ENCODE measurements at regions not wholly inside any gene's neighbourhood (a gene's known extent, or its start where the extent isn't known, plus 50 kb on each side); places are given as distances from the start of the nearest gene placed in this dataset.

GRCh38 chr12:25810683-25811082 lies 147.8 kb upstream of the RASSF8 start:
- Mint-ChIP-seq H3K4me3 (no peak overlapping the region), H3K4me1 (peaks cover 4% of the 10 kb centered on the region), H3K36me3 (no peaks in the 10 kb centered on the region), H3K9me3 (peaks cover 1% of the 10 kb centered on the region), H3K27me3 (no peaks in the 10 kb centered on the region), H3K27ac (no peak overlapping the region)
- DNase-seq (ENCODE audit: low spot score in 2 of 2) (no peak), ATAC-seq (ENCODE audit: low read depth) (no peak)

GRCh38 chr12:25811656-25812126 lies 146.8 kb upstream of the RASSF8 start:
- no peak for DNase-seq (ENCODE audit: low spot score in 2 of 2)
- no peak overlapping the region for H3K4me3 Mint-ChIP-seq
- ATAC-seq (ENCODE audit: low read depth) = no peak
- peaks cover 4% of the 10 kb centered on the region for H3K4me1 Mint-ChIP-seq
- H3K9me3 Mint-ChIP-seq = peaks cover 3% of the 10 kb centered on the region
- H3K36me3 Mint-ChIP-seq = no peaks in the 10 kb centered on the region
- H3K27ac Mint-ChIP-seq = no peak overlapping the region
- H3K27me3 Mint-ChIP-seq = peaks cover 2% of the 10 kb centered on the region

GRCh38 chr12:25812295-25812694 lies 146.2 kb upstream of the RASSF8 start:
- H3K4me1 Mint-ChIP-seq = peaks cover 4% of the 10 kb centered on the region
- peaks cover 3% of the 10 kb centered on the region for H3K9me3 Mint-ChIP-seq
- peaks cover 4% of the 10 kb centered on the region for H3K27me3 Mint-ChIP-seq
- DNase-seq (ENCODE audit: low spot score in 2 of 2) (no peak), ATAC-seq (ENCODE audit: low read depth) (no peak)
- H3K27ac Mint-ChIP-seq = no peak overlapping the region
- no peaks in the 10 kb centered on the region for H3K36me3 Mint-ChIP-seq
- no peak overlapping the region for H3K4me3 Mint-ChIP-seq

- H3K4me3 Mint-ChIP-seq = no peak overlapping the region
- ATAC-seq (ENCODE audit: low read depth) (no peak), DNase-seq (ENCODE audit: low spot score in 2 of 2) (no peak)
- H3K4me1 Mint-ChIP-seq = peaks cover 4% of the 10 kb centered on the region
- peaks cover 5% of the 10 kb centered on the region for H3K27me3 Mint-ChIP-seq
- no peak overlapping the region for H3K27ac Mint-ChIP-seq
- peaks cover 3% of the 10 kb centered on the region for H3K9me3 Mint-ChIP-seq
- no peaks in the 10 kb centered on the region for H3K36me3 Mint-ChIP-seq
These were observed 144.6 kb upstream of the RASSF8 start for GRCh38 chr12:25813843-25814242.

GRCh38 chr12:25816637-25817036 lies 141.8 kb upstream of the RASSF8 start:
- no peak for ATAC-seq (ENCODE audit: low read depth)
- no peak overlapping the region for H3K27ac Mint-ChIP-seq
- H3K9me3 Mint-ChIP-seq = peaks cover 2% of the 10 kb centered on the region
- H3K36me3 Mint-ChIP-seq = no peaks in the 10 kb centered on the region
- H3K4me1 Mint-ChIP-seq = peaks cover 2% of the 10 kb centered on the region
- no peak for DNase-seq (ENCODE audit: low spot score in 2 of 2)
- peaks cover 5% of the 10 kb centered on the region for H3K27me3 Mint-ChIP-seq
- H3K4me3 Mint-ChIP-seq = no peak overlapping the region

- peaks cover 2% of the 10 kb centered on the region for H3K9me3 Mint-ChIP-seq
- DNase-seq (ENCODE audit: low spot score in 2 of 2) (no peak), ATAC-seq (ENCODE audit: low read depth) (no peak)
- no peak overlapping the region for H3K4me3 Mint-ChIP-seq
- H3K27ac Mint-ChIP-seq = no peak overlapping the region
- no peaks in the 10 kb centered on the region for H3K36me3 Mint-ChIP-seq
- peaks cover 5% of the 10 kb centered on the region for H3K27me3 Mint-ChIP-seq
- H3K4me1 Mint-ChIP-seq = no peaks in the 10 kb centered on the region
These were observed 141.3 kb upstream of the RASSF8 start for GRCh38 chr12:25817166-25817565.

- Mint-ChIP-seq H3K36me3 (no peaks in the 10 kb centered on the region), H3K4me3 (no peak overlapping the region), H3K27me3 (peaks cover 5% of the 10 kb centered on the region), H3K9me3 (peaks cover 2% of the 10 kb centered on the region), H3K27ac (no peak overlapping the region), H3K4me1 (no peaks in the 10 kb centered on the region)
- ATAC-seq (ENCODE audit: low read depth) (no peak), DNase-seq (ENCODE audit: low spot score in 2 of 2) (no peak)
These were observed 139.7 kb upstream of the RASSF8 start for GRCh38 chr12:25818596-25819390.

GRCh38 chr12:25819691-25820090 lies 138.8 kb upstream of the RASSF8 start:
- H3K36me3 Mint-ChIP-seq = no peaks in the 10 kb centered on the region
- no peaks in the 10 kb centered on the region for H3K4me1 Mint-ChIP-seq
- DNase-seq (ENCODE audit: low spot score in 2 of 2) (no peak), ATAC-seq (ENCODE audit: low read depth) (no peak)
- H3K9me3 Mint-ChIP-seq = peaks cover 2% of the 10 kb centered on the region
- H3K27ac Mint-ChIP-seq = no peak overlapping the region
- peaks cover 5% of the 10 kb centered on the region for H3K27me3 Mint-ChIP-seq
- no peak overlapping the region for H3K4me3 Mint-ChIP-seq

GRCh38 chr12:25822281-25822680 lies 136.2 kb upstream of the RASSF8 start:
- peaks cover 7% of the 10 kb centered on the region for H3K27me3 Mint-ChIP-seq
- ATAC-seq (ENCODE audit: low read depth) (no peak), DNase-seq (ENCODE audit: low spot score in 2 of 2) (no peak)
- H3K36me3 Mint-ChIP-seq = no peaks in the 10 kb centered on the region
- H3K27ac Mint-ChIP-seq = no peak overlapping the region
- no peak overlapping the region for H3K4me3 Mint-ChIP-seq
- H3K4me1 Mint-ChIP-seq = no peaks in the 10 kb centered on the region
- no peaks in the 10 kb centered on the region for H3K9me3 Mint-ChIP-seq

GRCh38 chr12:25824734-25825133 lies 133.7 kb upstream of the RASSF8 start:
- H3K4me1 Mint-ChIP-seq = no peaks in the 10 kb centered on the region
- no peak overlapping the region for H3K27ac Mint-ChIP-seq
- ATAC-seq (ENCODE audit: low read depth) (no peak), DNase-seq (ENCODE audit: low spot score in 2 of 2) (no peak)
- peaks cover 9% of the 10 kb centered on the region for H3K27me3 Mint-ChIP-seq
- H3K9me3 Mint-ChIP-seq = no peaks in the 10 kb centered on the region
- no peak overlapping the region for H3K4me3 Mint-ChIP-seq
- no peaks in the 10 kb centered on the region for H3K36me3 Mint-ChIP-seq

GRCh38 chr12:25825446-25825845 lies 133.0 kb upstream of the RASSF8 start:
- Mint-ChIP-seq H3K27me3 (peaks cover 11% of the 10 kb centered on the region), H3K4me3 (no peak overlapping the region), H3K36me3 (no peaks in the 10 kb centered on the region), H3K27ac (no peak overlapping the region), H3K4me1 (no peaks in the 10 kb centered on the region), H3K9me3 (no peaks in the 10 kb centered on the region)
- ATAC-seq (ENCODE audit: low read depth) (no peak), DNase-seq (ENCODE audit: low spot score in 2 of 2) (no peak)

- H3K4me1 Mint-ChIP-seq = no peaks in the 10 kb centered on the region
- H3K27ac Mint-ChIP-seq = no peak overlapping the region
- no peaks in the 10 kb centered on the region for H3K9me3 Mint-ChIP-seq
- H3K36me3 Mint-ChIP-seq = no peaks in the 10 kb centered on the region
- H3K4me3 Mint-ChIP-seq = no peak overlapping the region
- peaks cover 11% of the 10 kb centered on the region for H3K27me3 Mint-ChIP-seq
- no peak for ATAC-seq (ENCODE audit: low read depth)
- DNase-seq (ENCODE audit: low spot score in 2 of 2) = no peak
These were observed 131.3 kb upstream of the RASSF8 start for GRCh38 chr12:25827141-25827540.

- Mint-ChIP-seq H3K4me1 (no peaks in the 10 kb centered on the region), H3K4me3 (no peak overlapping the region), H3K27me3 (peaks cover 14% of the 10 kb centered on the region), H3K36me3 (no peaks in the 10 kb centered on the region), H3K9me3 (no peaks in the 10 kb centered on the region), H3K27ac (no peak overlapping the region)
- ATAC-seq (ENCODE audit: low read depth) (no peak), DNase-seq (ENCODE audit: low spot score in 2 of 2) (no peak)
These were observed 130.7 kb upstream of the RASSF8 start for GRCh38 chr12:25827747-25828146.

- H3K4me1 Mint-ChIP-seq = no peaks in the 10 kb centered on the region
- DNase-seq (ENCODE audit: low spot score in 2 of 2) (no peak), ATAC-seq (ENCODE audit: low read depth) (no peak)
- H3K36me3 Mint-ChIP-seq = no peaks in the 10 kb centered on the region
- peaks cover 14% of the 10 kb centered on the region for H3K27me3 Mint-ChIP-seq
- no peak overlapping the region for H3K4me3 Mint-ChIP-seq
- no peak overlapping the region for H3K27ac Mint-ChIP-seq
- no peaks in the 10 kb centered on the region for H3K9me3 Mint-ChIP-seq
These were observed 130.3 kb upstream of the RASSF8 start for GRCh38 chr12:25828188-25828587.

- H3K36me3 Mint-ChIP-seq = no peaks in the 10 kb centered on the region
- H3K27ac Mint-ChIP-seq = no peak overlapping the region
- H3K4me3 Mint-ChIP-seq = no peak overlapping the region
- ATAC-seq (ENCODE audit: low read depth) (no peak), DNase-seq (ENCODE audit: low spot score in 2 of 2) (no peak)
- H3K27me3 Mint-ChIP-seq = peaks cover 14% of the 10 kb centered on the region
- no peaks in the 10 kb centered on the region for H3K9me3 Mint-ChIP-seq
- no peaks in the 10 kb centered on the region for H3K4me1 Mint-ChIP-seq
These were observed 129.3 kb upstream of the RASSF8 start for GRCh38 chr12:25829192-25829591.

Measured in memory B cell (primary cell).